ENCODE measurements at regions not wholly inside any gene's neighbourhood (a gene's known extent, or its start where the extent isn't known, plus 50 kb on each side); places are given as distances from the start of the nearest gene placed in this dataset.
"Not testable (repeated sequence)": the region's sequence is repeated elsewhere in the genome, so short reads cannot be mapped to it uniquely, and the experiment has no call there.

DNA sequence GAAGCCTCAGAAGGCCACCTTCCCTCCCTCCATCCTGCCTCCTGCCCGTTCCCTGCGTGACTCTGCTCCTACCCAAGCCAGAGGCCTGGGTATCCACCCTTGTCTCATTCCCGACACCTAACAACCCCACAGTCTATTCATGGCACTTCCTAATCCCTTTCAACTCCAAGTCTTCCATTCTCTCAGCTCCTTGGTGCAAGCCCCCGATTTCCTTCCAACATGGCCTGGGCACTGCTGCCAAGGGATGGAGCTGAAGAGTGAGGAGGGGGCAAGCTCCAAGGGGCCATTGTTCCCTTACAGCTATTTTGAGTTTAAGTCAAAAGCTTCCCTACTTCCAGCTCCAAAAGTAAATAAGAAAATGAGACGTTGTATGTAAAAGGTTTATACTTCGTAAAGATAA is 84.8 kb upstream of the ASB18 start:
- no peak for DNase-seq

DNA sequence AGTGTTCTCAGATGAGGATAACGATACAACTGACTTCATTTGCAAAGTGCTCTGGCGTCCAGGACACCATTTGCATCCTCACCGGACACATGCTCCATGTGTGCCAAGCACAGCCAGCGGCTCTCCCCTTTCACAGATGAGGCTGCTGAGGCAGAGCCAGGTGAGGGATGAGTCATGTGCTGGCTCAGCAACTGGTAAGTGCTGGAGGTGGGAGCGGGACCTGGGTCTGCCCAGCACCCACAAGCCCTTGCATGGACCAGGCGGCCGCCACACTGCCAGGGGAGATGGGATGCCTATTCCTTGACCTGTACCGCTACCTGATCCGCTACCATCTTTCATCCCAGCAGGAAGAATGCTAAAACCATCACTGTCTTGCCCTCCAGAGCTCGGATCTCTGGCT is 86.2 kb upstream of the ASB18 start:
- no peak for DNase-seq

DNA sequence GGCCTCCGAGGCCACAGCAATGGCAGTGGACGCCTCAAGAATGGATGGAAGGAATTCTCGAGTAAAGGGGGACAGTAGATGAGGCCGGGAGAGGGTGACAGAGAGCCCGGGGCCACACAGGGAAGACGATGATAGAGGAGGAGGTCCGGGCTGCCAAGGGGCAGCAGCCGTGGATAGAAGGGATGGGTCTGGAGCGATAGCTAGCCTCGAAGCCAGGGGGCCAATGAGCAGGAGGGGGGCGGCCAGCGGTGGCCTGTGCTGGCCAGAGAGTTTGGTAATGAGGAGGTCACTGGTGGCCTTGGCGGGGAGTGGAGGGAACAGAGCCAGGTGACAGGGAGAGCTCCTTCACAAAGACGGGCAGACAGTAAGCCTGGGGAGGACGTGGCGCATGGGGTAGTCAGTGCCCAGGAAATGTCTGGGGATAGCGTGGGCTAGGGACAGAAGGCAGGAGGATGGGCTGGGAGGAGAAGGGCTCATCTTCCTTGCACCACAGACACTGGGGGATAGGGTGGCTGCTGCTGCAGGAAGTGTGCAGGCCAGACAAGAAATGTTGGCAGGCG is 87.8 kb upstream of the ASB18 start:
- no peak for DNase-seq

DNA sequence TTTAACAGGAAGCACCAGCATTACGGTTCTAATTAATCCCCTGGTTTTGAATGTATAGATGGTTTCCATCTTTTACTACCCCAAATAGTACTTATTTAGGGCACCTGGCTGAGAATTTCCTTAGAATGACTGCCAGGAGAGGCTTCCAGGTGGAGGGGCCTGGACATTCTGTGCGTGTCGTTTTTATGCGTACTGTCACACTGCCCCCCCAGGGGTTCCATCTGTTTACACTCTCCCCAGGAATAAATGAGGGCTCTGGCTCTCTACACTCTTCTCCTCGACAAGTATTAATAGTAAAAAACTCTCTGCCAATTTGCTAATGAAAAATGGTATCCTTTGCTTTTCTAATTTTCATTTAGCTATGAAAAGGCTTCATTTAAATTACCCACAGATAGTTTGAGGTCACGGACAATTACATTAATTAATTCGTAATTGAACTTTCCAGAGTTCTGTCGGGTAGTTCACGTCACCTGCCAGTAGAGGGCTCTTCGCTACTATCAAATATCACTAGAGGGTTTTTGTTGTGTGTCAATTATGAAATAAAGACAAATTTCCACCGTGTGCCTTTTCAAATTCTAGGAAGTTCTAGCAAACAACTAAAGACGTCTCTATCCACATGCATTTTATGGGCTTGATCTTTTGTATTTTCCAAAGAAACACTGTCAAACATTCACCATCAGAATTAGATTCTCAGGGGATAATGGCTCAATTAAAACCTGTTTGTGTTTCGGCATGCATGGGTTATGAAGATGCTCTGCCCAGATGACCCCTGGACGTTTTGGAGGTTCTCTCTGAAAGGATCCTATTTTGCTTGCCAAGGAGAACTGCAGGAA is 88.8 kb upstream of the ASB18 start:
- DNase-seq = no peak

DNA sequence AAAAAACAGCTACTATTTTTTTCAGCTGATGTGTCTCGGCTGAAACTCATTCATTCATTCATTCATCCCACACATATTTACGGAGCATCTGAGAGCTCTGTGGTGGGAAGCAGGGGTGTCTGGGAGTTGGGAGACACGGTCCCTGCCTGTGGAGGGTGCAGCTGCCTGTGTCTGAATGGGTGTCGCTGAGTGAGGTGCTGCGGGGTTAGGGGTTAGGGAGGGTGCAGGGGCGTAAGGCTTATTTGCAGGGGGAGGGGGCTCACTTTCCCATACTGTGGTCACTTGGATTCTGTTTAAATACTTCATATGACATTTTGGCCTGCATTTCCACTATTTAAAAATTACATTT is 89.4 kb upstream of the ASB18 start:
- DNase-seq = no peak

DNA sequence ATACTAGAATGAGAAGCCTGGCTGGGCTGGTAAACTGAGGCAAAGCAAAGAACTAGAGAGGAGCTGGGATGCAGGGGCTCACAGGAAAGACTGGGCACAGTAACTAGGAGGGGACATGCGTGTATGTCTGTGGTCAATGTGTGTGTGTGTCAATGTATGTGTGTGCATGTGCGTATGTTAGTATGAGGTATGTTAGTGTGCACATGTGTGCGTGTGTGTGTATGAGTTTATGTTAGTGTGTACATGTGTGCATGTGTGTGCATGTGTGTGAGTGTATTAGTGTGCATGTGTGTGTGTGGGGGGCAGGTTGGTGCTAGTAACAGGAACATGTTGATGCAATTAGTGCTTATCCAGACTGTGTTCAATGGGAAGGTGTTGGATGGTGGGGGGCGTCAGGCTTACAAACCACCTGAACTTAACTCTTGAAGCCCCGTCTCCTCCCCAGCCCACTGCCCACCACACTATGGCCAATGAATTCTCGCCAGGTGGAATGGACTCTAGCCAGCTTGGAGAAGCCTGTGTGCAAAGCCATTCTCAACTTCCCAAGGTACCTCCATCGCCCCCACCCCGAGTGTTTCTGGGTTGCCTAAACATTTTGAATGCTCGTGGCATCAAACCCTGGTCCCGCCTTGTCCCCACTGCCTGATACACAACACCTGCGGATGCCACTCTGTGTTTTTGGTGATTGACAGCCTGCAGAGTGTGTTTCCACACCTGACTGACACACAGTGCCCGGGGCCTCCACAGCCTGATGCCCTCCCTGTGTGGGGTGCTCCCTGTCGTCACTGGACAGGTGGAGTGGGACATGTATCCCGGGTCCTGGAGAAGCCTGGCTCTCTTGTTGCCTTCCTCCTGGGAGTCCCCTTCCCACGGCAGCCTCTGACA is 90.1 kb upstream of the ASB18 start:
- no peak for DNase-seq

DNA sequence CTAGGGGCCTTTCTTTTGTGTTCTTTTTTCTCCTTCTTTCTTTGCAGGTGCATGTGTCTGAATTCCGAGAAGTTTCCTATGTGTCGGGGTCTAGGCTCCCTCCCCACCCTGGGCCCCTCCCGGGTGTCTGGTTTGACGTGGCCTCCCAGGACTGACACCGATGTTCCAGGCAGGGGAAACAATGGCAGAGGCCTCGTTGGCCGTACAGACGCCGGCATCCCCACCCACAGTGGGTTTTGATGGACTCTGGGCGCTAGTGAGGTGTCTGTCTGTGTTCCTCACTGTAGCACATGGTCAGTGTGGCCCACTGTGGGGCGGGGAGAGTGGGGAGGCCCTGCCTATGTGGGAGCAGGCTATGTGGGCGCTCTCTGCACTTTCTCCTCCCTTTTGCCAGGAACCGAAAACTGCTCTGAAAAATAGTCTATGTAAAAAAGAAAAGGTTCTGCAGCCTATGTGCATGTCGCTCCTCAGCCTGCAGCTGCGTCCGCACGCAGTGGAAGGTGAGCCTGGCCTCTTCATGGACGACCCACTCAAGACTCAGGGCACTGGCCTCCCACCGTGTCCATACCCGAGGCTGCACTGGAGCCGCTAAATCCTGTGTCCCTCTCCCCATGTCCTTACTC is 90.9 kb upstream of the ASB18 start:
- DNase-seq = no peak

DNA sequence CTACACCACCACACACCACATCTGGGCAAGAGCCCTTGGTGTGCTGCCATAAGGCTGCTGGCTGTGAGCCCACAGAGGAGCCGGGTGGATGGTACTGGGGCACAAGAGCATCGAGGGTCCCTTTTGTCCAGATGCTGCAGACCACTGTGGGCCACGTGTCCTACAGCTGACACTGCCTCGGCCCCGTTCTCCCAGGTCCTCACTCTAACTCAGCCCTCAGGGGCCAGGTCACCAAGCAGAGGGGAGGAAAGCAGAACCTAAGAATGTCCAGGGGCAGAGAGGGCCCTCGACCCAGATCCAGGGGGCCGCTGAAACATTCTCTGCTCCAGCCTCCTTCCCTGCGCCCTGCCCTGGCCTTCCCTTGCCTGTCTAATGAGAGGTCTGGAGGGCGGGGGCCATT is 91.7 kb upstream of the ASB18 start:
- no peak for DNase-seq

DNA sequence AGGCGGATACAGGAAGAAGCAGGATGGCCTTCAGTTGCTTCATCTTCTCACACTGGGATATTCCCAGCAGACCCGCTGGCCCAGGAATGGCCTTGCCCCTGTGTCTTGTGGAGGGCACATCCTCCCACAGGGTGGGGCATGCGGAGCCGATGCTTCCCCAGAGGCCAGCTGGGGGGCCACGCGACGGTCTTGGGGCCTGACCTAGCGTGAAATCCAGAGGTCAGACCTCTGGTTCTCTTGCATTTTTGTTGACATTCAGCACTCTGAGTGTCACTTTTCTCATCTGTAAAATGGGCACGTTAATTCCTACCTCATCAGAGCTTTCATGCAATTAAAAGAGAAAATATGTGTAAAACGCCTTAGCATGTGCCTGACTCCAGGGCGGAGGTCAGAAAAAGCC is 92.1 kb upstream of the ASB18 start:
- not testable (repeated sequence) for DNase-seq

DNA sequence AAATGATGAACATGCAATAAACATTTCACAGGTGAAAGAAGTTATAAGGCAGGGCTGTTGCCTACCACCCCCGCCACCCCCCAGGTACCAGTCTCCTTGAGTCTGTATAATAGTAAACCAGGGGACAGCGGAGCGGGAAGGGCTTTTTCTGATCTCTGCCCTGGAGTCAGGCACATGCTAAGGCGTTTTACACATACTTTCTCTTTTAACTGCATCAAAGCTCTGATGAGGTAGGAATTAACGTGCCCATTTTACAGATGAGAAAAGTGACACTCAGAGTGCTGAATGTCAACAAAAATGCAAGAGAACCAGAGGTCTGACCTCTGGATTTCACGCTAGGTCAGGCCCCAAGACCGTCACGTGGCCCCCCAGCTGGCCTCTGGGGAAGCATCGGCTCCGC is 94.3 kb upstream of the ASB18 start:
- not testable (repeated sequence) for DNase-seq

DNA sequence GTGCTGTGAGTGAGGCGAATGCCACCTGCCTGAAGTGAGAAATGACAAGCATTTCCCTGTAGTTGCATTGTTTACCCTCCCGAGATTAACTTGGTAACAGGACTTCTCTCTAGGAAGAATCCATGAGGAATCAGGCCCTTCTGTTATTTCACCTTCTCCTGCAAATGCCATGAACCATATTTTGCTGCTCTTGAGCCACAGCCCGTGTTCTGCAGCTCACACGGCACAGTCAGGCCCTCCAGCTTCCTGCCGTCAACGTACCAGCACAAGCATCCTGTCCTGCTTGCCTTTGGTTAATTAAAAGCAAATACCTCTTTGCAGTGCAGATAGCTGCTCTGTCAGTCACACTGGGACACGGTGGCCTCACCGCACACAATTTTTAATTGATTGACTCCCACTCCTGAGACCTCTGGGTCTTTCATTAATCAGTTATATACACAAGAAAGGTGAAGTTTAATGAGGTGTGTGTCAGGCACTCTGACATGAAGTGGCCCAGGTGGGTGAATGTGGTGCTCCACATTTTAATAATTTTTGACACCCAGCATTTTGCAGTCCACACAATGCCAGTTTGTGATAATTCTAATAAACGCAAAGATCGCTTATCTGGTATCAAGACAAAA is 95.3 kb upstream of the ASB18 start:
- no peak for DNase-seq

DNA sequence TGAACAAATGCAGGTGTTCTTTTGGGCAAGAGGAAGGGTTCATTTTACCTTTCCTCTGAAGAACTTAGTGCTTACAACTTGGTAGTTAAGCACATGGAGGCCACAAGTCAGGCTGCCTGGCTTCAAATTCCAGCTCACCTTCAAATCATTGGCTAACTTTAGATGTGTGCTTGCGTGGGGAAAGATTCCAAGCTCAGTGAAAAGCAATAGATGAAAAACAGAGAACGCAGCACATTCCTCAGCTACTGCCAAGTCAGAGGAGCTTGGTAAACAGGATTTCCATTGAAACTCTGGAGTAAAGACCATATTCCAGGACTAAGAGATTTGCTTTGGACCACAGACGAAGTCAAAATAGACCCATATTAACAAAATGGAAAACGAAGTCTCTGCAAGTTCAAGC is 96.3 kb upstream of the ASB18 start:
- no peak for DNase-seq

DNA sequence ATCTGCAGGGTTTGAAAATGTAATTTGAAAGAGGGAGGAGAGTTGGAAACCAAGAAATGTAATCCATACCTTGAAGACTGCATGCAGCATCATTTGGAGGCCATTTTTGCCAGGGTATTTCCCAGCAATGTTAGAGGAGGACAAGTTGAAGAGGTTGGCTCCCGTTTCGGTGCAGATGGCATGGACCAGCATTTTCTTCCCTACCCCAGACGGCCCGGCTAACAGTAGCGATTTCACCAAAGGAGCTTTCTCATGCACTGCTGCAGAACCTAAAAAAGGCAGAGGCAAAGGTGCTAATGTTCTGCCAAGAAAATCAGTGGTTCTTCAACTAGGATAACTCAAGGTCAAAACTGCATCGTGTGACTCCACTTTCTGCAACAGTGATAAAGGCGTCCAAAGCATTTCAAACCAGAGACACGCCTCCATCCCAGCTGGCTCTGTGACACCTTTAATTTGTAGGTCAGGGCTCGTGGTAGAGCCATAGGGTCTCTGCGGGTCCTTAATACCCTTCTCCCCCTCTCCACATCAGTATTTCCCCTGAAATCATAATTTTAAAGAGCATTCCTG is 99.6 kb upstream of the ASB18 start:
- DNase-seq = no peak

DNA sequence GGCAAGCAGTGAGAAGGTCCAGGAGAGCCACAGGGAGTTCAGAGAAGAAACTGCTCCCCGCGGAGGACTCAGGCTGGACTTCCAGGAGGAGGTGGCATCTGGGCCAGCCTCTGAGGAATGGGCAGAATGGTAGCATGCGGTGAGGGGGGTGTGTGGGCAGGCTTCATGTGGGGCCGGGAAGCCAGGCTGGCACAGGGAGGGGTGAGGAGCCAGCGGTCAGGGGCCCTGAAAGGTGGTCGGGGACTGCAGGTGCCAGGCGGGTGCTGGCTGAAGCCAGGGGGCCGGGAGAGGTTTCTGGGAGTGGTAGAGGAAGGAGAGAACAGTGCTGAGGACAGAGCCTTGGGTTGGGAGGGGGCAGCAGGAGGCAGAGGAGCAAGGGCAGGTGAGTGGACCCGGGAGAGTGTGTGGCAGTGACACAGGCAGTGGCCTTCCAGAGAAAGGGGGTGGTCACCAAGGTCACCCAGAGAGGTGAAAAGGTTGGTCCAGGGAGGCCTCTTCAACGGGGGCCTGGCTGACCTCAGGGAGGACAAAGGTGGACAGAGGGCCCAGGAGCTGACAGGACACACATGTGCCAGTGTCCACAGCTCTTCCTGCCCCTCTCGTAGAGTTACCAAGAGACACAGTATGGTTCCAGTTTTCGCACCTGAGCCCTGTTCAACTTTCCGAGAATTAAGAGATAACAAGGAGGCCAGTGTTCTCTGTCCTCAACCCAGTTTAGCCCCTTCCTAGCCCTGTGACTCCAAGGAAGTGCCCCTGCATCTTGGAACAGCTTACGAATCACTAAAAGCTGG is 101.2 kb upstream of the ASB18 start:
- no peak for DNase-seq

DNA sequence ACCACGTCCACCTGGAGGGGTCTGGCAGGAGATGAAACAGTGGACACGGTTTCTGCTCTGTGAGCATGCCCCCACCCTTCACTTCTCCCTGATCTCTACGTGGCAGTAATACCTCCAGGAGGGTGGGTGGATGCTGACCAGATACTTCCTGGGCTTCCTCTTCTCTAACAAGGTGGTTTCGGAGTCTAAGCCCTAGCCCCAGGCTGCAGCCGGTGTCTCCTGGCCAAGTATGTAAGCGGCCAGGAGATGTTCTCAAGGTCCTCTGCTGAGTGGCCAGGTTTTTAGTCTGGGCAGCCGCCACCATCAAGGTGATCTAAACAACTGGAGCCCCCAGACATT is 101.8 kb upstream of the ASB18 start:
- DNase-seq = no peak

DNA sequence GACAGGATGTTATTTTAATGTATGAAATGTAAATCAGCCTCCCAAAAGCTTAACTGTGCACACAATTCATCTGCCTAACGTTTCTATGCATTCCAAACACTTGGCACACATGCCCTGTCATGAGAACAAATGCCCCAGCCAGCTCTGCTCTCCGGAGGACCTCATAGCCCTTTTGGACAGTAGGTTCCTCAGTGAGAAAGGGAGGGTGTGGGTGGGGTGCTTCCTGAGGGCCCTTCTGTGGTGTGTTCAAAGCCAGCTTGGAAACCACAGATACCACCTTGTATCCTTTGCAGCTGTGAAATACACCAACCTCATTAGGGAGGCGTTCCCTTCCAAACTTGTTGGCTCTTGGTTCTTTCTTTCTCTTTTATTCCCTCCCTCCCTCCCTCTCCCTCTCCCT is 102.2 kb upstream of the ASB18 start:
- peak; percentile 49 for DNase-seq

DNA sequence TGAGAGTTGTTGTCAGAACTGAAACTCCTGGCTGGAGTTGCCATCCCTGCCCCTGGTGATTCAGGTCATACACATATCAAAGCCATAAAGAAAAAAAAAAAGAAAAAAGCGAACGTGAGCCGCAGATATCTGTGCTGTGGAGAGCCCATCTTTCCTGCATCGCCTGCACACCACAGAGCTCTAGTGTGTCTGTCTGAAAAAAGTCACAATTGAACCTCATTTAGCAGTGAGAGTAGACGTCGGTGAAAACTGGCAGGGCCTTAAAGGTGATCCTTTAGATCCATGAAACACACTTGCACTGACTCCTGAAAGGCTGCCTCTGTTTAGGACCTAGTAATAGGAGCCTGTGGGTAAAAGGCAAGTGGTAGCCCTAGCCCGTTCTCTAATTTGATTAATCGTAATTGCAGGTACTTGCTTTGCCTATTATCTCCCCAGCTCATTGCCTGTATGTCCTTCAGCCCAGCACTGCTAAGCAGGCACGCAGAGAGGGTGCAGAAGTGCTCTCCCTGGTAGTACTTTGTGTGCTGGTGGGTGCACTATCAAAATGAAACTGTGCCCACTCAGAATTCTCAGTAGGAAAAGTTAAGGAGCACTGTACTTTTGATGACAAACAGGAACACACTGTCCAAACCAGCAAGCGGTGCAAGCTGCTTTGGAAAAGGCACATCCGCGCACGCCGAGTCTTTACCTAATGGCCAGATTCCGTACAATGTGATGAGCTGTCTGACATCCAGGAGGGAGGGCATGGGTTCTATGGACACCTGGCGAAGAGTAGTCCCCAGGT is 103.5 kb upstream of the ASB18 start:
- DNase-seq = no peak

DNA sequence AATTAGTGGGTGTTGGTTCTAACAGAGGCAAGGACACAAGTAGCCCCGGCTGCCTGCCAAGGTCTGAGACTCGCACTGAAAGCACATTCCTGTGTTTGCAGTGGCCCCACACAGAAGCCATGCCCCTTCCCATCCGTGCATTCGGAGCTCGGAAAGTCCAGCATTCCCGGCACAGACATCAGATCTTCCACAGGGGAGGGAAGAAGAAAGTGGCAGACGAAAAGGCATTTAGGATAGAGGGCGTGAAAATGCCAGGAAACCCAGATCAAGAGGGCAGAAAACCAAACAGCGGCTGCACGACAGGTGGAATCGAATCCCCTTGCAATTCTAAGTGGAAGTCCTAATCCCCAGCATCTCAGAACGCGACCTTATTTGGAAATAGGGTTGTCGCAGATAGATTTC is 105.5 kb upstream of the ASB18 start:
- no peak for DNase-seq

DNA sequence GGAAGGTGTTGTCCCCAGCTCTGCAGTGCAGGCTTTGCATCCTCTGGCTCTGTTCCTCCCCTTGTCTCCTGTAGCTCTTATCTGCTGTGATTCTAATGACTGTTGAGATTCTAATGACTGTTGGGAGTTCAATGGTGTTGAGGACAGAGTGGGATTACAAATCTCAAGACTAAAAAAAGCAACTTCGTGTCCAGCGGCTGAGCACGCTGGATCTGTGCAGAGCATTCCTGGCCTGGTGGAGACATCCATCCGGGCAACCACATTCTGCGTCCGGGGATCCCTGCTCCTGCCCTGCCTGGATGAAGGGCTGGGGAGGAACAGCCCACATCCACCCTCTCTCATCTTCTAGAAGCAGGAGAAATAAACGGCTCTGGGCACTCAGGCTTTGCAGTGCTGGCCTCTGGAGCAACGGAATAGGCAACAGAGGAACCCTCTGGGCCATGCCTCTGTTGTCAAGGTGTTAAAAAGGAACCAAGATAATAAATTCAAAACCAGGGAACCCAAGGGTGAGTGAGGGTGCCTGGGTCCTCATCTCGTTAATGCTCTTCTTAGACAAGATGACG is 106.7 kb upstream of the ASB18 start:
- no peak for DNase-seq

DNA sequence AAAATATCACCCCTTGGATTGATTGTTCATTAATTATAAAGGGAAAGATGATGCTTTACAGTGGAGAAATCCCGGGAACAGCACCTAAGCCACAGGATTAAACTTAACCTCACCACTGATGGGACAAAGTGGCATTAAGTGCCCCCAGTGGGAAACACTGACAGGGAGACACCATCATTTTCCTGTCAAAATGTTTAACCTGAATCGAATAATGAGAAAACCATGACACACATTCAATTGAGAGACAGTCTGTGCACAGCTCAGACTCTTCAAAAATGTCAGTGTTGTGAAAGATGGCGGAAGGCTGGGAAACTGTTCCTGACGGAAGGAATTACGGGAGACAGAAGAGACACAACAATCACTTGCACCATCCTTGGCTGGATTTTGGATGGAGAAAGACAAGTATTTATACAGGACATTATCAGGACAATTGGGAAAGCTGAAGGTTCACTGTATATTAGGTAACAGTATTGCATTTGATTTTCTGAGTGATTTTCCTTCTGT is 111.8 kb upstream of the ASB18 start:
- DNase-seq = no peak
